ENCODE measurements at regions not wholly inside any gene's neighbourhood (a gene's known extent, or its start where the extent isn't known, plus 50 kb on each side); places are given as distances from the start of the nearest gene placed in this dataset.

DNA sequence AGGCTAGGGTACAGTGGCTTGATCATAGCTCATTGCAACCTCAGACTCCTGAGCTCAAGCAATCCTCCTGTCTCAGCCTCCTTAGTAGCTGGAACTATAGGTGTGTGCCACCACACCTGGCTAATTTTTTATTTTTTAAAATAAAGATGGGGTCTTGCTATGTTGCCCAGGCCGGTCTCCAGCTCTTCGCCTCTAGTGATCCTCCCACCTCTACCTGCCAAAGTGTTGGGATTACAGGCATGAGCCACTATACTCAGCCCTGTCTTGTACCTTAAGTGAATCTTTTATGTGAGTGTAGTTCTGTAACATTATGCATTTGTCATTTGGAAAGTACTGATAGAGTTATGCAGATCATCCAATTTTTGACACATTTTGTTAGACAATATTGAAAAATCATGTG lies 66.9 kb upstream of the C15orf39 start:
- DNase-seq, result no peak

DNA sequence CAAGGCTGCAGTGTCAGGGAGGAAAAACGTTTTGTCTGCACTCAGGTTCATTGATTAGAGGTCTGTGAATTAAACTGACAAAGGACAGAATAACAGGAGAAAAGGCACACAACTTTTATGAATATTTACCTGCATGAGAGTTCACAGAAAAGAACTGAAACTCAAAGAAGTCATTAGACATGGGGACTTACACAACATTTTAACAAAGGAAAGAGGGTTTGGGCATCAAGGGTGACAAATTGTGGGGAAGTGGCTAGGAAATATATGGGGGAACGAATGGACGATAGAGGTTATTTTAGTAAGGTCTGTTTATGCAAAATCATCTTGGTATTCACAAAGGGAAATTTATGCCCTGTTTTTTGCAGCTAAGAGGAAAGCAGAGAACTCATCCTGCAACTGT lies 65.6 kb upstream of the C15orf39 start:
- no peak for DNase-seq

DNA sequence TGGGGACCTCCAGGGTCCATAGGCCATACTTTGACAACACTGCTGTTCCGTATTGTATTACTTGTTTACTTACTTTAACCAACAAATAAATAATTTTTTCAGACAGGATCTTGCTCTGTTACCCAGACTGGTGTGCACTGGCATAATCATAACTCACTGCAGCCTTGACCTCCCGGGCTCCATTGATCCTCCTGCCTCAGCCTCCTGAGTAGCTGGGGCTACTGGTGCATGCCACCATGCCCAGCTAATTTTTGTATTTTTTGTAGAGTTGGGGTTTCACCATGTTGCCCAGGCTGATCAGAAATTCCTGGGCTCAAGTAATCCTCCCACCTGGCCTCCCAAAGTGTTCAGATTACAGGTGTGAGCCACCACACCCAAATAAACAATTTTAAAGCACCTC lies 64.9 kb upstream of the C15orf39 start:
- no peak for DNase-seq

DNA sequence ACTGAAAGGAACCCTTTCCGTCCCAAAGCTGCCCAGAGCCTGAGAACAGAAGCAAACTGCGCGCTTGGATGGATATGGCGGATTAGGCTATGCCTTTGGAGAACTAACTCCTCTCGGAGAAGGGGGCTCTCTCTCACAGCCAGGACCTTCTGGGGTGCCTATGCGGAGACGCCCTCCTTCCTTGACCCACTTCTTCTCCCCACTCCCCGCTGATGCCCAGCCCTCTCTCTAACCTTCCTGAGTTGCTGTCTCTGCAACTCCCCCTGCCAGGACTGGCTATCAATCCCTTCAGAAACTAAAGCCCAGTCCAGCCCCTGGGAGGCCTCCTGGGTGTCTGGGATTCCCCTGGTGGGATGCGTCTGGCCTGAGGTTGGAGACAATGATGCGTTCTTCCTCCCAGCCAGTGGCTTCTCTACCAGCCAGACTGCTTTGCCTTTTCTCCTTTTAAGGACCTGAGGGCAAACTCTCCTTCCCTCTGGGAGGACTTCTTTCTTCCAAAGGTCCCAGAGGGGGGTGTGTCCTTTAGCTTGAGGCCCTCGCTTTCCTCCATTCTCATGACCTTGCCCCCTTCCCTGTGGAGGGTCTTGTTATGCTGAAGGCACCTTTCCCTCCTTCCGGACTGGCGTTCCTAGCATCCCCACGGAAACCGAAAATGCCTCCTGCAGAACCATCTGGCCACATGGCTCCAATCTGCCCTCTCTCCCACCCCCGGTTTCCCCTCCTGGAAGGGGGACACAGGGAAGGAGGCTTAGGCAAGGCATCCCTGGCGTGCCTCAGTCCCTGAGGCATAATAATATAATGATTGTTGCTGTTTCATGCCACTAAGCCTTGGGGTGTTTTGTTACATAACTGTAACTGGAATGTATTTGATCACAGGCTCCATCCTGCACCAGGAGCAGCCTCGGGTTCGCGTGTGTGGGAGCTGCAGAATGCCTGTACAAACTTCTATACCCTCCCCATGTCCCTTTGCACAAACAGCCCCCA lies 63.4 kb upstream of the C15orf39 start:
- no peak for DNase-seq

DNA sequence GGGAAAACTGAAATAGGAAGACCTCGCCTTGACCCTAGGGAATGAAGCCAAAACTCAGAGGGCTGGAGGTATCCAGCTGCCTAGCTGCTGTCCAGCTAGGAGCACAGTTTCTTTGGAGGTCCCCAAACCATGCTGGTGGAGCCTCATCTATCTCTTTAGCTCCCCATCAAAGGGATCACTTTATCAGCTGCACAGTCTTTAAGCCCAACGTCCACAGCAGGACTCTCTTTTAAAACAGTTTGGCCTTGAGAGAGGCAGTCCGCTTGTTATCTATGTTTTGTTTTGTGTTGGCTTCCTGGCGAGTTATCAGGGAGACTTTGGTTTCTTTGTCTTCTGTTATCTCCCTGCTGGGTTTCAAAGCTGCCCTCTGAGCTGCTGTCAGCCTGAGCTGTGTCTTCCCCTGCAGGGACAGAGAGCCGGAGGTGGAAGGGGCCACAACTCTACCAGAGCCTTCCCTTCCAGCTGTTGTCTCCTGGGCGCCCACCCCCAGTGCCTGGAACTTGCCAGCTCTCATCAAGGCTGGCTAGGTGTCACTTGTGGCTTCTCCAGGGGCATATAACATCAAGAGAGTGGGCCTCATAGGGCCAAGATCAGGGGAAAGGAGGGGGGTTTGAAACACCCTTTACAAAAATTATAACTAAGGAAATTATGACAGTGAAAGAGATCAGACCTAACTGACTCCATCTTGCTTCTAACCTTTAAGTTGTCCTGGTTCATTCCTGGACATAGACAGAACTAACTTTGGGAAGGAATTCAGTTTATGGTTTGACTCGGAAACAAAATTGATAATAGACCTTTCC lies 61.4 kb upstream of the C15orf39 start:
- DNase-seq, result no peak

DNA sequence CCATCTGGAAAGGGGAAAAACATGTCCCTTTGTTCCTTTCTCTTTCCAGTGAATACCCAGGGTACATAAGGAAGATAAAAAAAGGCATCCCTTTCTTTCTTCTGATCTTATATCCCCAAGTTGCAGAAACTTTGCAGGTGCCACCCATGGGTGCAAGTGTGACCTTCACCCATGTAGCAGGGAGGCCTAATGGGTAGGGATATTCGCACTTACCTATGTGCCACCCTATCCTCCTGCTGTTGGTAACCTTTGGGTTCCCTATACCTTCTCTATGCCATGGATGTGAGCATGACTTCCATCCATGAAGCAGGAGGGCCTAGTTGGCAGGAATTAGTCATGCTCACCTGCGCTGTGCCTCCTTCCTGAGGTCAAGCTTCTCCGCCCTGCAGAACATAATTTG lies 59.2 kb upstream of the C15orf39 start:
- DNase-seq, result no peak

DNA sequence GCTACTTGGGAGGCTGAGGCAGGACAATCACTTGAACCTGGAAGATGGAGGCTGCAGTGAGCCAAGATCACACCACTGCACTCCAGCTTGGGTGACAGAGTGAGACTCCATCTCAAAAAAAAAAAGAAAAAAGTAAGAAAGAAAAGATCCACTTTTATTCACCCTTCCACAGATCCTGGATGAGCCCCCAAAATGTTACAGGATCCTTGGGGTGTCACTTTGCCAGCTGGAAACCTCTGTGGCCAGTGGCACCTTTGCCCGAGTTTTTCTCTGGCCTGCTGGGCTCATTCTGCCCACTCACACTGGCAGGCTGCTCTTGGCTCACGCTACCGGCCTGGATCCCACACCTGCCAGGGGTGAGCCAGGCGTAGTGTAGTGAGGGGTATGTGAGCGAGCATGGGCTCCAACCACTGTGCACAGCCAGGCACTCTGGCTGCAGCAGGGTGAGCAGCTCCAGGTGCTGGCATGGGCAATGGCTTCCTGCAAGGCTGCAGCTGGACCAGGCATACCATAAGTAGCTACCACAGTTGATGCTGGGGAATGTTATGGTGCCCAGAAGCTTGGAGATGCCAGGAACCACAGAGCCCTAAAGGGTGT lies 57.8 kb upstream of the C15orf39 start:
- DNase-seq, result no peak

DNA sequence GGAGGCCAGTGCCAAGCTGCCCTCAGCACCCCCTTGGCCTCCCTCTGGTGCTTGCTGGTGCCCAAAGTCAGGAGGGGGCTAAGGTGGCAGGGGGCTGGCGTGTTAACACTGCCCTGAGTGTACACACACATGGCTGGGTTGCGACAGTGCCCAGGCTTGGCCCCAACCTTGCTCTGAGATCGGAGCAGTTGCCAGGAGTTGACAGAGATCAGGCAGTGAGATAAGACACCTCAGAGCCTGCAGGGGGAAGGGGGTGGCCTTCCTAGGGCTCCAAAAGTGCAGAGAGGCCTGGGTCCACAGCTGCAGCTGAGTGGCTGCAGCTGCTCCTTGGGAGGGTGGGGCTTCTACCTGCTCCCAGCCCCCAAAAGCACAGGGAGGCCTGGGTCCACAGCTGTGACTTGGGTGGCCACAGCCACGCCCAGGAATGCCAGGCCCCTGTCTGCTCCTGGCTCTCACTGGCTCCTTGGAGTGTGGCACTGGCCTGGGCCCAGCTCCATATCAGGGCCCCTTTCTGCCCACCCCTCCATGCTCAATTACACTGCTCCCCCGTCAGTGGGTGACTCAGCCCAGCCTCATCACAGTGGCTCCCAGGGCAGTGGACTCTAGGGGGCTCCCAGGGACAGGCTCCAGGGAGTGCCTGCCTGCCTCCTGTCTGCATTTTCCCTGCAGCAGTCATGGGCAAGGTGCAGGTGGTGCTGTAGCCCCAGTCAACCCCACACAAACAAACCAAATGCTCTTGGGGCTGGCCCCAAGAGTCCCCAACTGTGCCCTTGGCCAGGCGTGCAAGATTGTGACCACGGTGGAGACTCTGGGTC lies 56.4 kb upstream of the C15orf39 start:
- no peak for DNase-seq

DNA sequence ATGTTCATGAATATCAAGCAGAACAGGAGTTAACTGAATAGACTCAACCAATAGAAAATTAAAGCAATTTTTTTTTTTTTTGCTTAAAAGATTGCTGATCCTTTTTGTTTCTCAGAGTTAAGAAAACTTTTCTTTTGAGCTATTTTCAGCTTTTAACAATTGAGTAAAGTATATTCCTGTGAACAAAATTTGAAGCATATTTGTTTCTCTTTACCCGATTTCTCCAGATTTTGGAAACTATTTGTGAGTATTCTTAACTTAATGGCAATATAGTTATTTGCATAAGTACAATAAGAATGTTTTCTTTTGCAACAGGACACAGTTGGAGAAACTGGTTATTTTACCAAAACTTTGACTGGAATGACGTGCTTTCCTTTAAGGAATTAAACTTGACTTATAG lies 53.4 kb upstream of the C15orf39 start:
- no peak for DNase-seq

DNA sequence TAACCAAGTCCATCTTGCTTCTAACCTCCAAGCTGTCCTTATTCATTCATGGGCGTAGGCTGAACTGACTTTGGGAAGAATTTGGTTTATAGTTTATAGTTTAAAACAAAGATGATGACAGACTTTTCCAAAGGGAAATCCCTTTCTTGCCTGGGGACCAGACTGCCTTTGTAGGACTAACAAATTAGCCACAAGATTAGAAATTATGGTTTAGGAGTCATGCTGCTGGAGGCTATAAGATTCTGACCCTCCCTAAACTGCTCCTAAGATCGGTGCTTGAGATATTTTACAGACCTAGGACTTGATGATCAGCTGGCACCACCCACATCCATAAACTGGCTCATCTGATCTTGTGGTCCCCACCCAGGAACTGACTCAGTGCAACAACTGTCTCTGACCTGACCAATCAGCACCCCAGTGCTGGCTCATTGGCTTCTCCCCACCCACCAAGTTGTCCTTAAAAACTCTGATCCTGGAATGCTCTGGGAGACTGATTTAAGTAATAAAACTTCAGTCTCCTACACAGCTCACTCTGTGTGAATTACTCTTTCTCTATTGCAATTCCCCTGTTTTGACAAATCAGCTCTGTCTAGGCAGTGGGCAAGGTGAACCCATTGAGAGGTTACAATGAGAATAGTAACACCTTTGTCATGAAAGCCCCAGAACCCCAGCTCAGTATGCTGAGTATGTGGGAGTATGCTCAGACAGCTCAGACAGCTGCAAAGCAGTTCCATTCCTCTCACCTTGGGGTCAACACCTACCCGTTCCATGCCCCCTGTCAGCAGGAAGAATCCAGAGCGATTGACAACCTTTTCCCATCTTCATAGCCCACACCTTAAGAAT lies 51.6 kb upstream of the C15orf39 start:
- no peak for DNase-seq

DNA sequence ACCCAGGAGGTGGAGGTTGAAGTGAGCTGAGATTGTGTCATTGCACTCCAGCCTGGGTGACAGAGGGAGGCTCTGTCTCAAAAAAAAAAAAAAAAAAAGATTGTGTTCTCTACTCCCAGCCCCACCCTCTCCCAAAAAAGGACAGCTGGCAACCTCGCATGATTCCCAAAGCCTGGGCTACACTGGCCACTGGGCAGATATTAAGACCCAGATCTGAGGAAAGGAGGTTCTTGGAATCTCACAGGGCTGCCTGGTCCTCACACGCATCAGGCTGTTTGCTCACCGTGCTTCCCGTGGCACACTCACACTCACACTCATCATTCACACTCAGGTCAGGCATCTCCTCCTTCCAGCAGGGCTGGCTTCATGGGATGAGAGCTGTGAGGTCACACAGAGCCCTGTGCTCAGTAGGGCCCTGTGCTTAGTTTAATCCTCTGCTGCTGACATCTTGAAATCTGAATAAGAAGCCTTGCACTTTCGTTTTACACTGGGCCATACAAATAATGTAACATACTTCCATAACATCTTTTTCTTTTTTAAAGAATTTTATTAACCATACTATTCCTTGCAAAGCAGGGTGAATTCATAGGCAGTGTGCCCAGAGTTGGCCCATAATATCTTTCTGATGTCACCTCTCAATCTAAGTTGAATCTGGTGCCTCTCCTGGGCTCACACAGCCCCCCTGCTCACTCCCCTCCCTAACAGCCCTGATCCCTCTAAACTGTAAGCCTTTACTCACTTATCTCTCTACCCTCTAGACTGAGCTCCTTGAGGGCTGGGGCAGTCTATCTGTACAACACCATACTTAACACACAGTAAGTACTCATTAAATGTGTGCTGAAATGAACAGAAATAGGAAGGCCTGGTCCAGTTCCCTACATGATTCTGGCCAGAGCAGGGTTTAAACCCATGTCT lies 50.2 kb upstream of the C15orf39 start:
- no peak for DNase-seq

All from C1 segment of cervical spinal cord (tissue), 14 donors.